Mesenchymal stem cell (in vitro differentiated cells and primary cell): ENCODE measurements at regions not wholly inside any gene's neighbourhood (a gene's known extent, or its start where the extent isn't known, plus 50 kb on each side); places are given as distances from the start of the nearest gene placed in this dataset. TPM values are rescaled to one million over a fixed set of nuclear protein-coding genes. Genes with fewer than 3 reads are reported as not detected.
"Not testable (repeated sequence)": the region's sequence is repeated elsewhere in the genome, so short reads cannot be mapped to it uniquely, and the experiment has no call there.

Experiments used
- DNase-seq: peaks from one replicate; pipeline ENCODE4 v3.0.0-alpha.2; 2013
- H2AFZ ChIP-seq: one replicate; pipeline ENCODE4 v1.6.1; 2013; ENCODE audit warnings: low read depth, mild to moderate bottlenecking, control low read depth, inconsistent platforms, low read length, moderate library complexity
- H2AK5ac ChIP-seq: 2 replicates; pipeline ENCODE4 v1.6.1; 2013; ENCODE audit warnings: low read length, moderate library complexity, mild to moderate bottlenecking, inconsistent platforms; ENCODE audit not compliant: severe bottlenecking
- H2BK120ac ChIP-seq: one replicate; pipeline ENCODE4 v1.6.1; 2013; ENCODE audit warnings: low read depth, mild to moderate bottlenecking, inconsistent platforms, low read length, moderate library complexity
- H2BK12ac ChIP-seq, 2 experiments: one replicate each; pipeline ENCODE4 v1.6.1; 2013; ENCODE audit warnings: inconsistent platforms in 2 of 2, low read length in 2 of 2, mild to moderate bottlenecking in 2 of 2, moderate library complexity in 2 of 2, control low read depth in 1 of 2
- H2BK15ac ChIP-seq: one replicate; pipeline ENCODE4 v1.6.1; 2013; ENCODE audit warnings: mild to moderate bottlenecking, low read depth, inconsistent platforms; ENCODE audit not compliant: poor library complexity, severe bottlenecking
- H2BK5ac ChIP-seq: 2 replicates; pipeline ENCODE4 v1.6.1; 2013; ENCODE audit warnings: low read depth, mild to moderate bottlenecking, low read length, control low read depth, inconsistent platforms; ENCODE audit not compliant: poor library complexity, severe bottlenecking
- H3K14ac ChIP-seq, 2 experiments: one replicate each; pipeline ENCODE4 v1.6.1; 2013; ENCODE audit warnings: inconsistent platforms in 2 of 2, low read length in 2 of 2, control low read depth in 1 of 2, mild to moderate bottlenecking in 1 of 2, moderate library complexity in 1 of 2
- H3K18ac ChIP-seq, 2 experiments: one replicate each; pipeline ENCODE4 v1.6.1; 2013; ENCODE audit warnings: inconsistent platforms in 2 of 2, low read length in 2 of 2, control low read depth in 1 of 2, low read depth in 1 of 2, mild to moderate bottlenecking in 1 of 2
- H3K23ac ChIP-seq, 2 experiments: one replicate each; pipeline ENCODE4 v1.6.1; 2013; ENCODE audit warnings: inconsistent platforms in 2 of 2, low read length in 2 of 2, mild to moderate bottlenecking in 2 of 2, moderate library complexity in 2 of 2, control low read depth in 1 of 2
- H3K27ac ChIP-seq: 2 replicates; pipeline ENCODE4 v1.5.1; 2013; ENCODE audit warnings: mild to moderate bottlenecking, moderate library complexity, low read length, control low read depth, inconsistent platforms; ENCODE audit not compliant: poor library complexity, severe bottlenecking
- H3K27me3 ChIP-seq, 2 experiments: 2 replicates each; pipeline versions ENCODE4 v1.6.1 to v1.7.0; 2013; ENCODE audit warnings: low read length in 2 of 2, mild to moderate bottlenecking in 2 of 2, moderate library complexity in 2 of 2, control low read depth in 1 of 2, inconsistent platforms in 1 of 2; ENCODE audit not compliant: control insufficient read depth in 1 of 2, insufficient read depth in 1 of 2
- H3K36me3 ChIP-seq, 2 experiments: 2 replicates each; pipeline versions ENCODE4 v1.6.1 to v1.7.0; 2013; ENCODE audit warnings: low read length in 2 of 2, control low read depth in 1 of 2, inconsistent platforms in 1 of 2, low read depth in 1 of 2, mild to moderate bottlenecking in 1 of 2; ENCODE audit not compliant: insufficient read depth in 2 of 2, control insufficient read depth in 1 of 2
- H3K4ac ChIP-seq, 2 experiments: one replicate each; pipeline ENCODE4 v1.6.1; 2013; ENCODE audit warnings: inconsistent platforms in 2 of 2, low read length in 2 of 2, mild to moderate bottlenecking in 2 of 2, moderate library complexity in 2 of 2, control low read depth in 1 of 2, low read depth in 1 of 2
- H3K4me1 ChIP-seq: 2 replicates; pipeline ENCODE4 v1.6.1; 2013; ENCODE audit warnings: low read depth, low read length, control low read depth; ENCODE audit not compliant: control insufficient read depth, insufficient read depth
- H3K4me2 ChIP-seq: 2 replicates; pipeline ENCODE4 v1.6.1; 2013; ENCODE audit warnings: low read length, mild to moderate bottlenecking, inconsistent platforms; ENCODE audit not compliant: poor library complexity, severe bottlenecking
- H3K4me3 ChIP-seq, 2 experiments: 2 replicates each; pipeline versions ENCODE4 v1.5.1 to v1.7.0; 2013; ENCODE audit warnings: low read length in 2 of 2, mild to moderate bottlenecking in 2 of 2, control low read depth in 1 of 2, low read depth in 1 of 2; ENCODE audit not compliant: insufficient read depth in 1 of 2
- H3K79me1 ChIP-seq: replicated peaks from 2 replicates; pipeline ENCODE4 v1.6.1; 2013; ENCODE audit warnings: mild to moderate bottlenecking, control low read depth, low read length, inconsistent platforms; ENCODE audit not compliant: poor library complexity, severe bottlenecking
- H3K9ac ChIP-seq: 2 replicates; pipeline ENCODE4 v1.7.0; 2013; ENCODE audit warnings: mild to moderate bottlenecking, low read length, moderate library complexity
- H3K9me3 ChIP-seq: 2 replicates; pipeline ENCODE4 v1.7.0; 2013; ENCODE audit warnings: mild to moderate bottlenecking, low read length; ENCODE audit not compliant: control insufficient read depth
- H4K8ac ChIP-seq: one replicate; pipeline ENCODE4 v1.6.1; 2013; ENCODE audit warnings: inconsistent platforms, mild to moderate bottlenecking, low read length, moderate library complexity
- H4K91ac ChIP-seq: one replicate; pipeline ENCODE4 v1.6.1; 2013; ENCODE audit warnings: mild to moderate bottlenecking, low read length, inconsistent platforms
- WGBS: methylation state at CpG from one replicate; pipeline ENCODE4 v1.1.7; 2013; ENCODE audit warnings: mixed read lengths; 5-methylcytosine and 5-hydroxymethylcytosine counted together
- small RNA-seq: library from polyadenylated mRNA; stranded (forward); fragments of <200 nt; extraction: miRNeasy Mini kit (QIAGEN cat#:217004); gene quantifications from one replicate; pipeline ENCODE3, GENCODE V24; 2013; ENCODE audit warnings: low read depth

GRCh38 chr6:145574269-145574668, 161.1 kb downstream of the EPM2A start:
- not testable (repeated sequence) for H2AFZ ChIP-seq, H3K4me1 ChIP-seq, H3K23ac ChIP-seq, H2BK12ac ChIP-seq, DNase-seq, H2BK5ac ChIP-seq, H3K36me3 ChIP-seq, H3K9ac ChIP-seq, H2AK5ac ChIP-seq, H4K8ac ChIP-seq, H3K4ac ChIP-seq, H3K79me1 ChIP-seq, H3K27ac ChIP-seq, H2BK15ac ChIP-seq, H4K91ac ChIP-seq, H3K27me3 ChIP-seq, H3K18ac ChIP-seq, H3K4me3 ChIP-seq, H2BK120ac ChIP-seq, H3K14ac ChIP-seq, H3K4me2 ChIP-seq
- WGBS: no CpG with 5 or more reads among the region's 1 CpG
- peaks cover 33% of the 10 kb centered on the region for H3K9me3 ChIP-seq

Small RNA genes lying in the stretch of these regions (small RNA-seq; reads per million reads assigned to genes)
- gene RNU1-33P: not detected
